ENCODE measurements at regions not wholly inside any gene's neighbourhood (a gene's known extent, or its start where the extent isn't known, plus 50 kb on each side); places are given as distances from the start of the nearest gene placed in this dataset.
"Not testable (repeated sequence)": the region's sequence is repeated elsewhere in the genome, so short reads cannot be mapped to it uniquely, and the experiment has no call there.

GRCh38 chr4:87716371-87717265, 66.5 kb downstream of the DMP1 start:
- DNase-seq (ENCODE audit: low spot score) = no peak
- intact Hi-C loops (cut with DNase I) = no loop called here

- intact Hi-C loops (cut with DNase I) = no loop called here
- no peak for DNase-seq (ENCODE audit: low spot score)
Measured at GRCh38 chr4:87717276-87718031, 67.4 kb downstream of the DMP1 start.

- no peak for DNase-seq (ENCODE audit: low spot score)
- intact Hi-C loops (cut with DNase I) = no loop called here
Measured at GRCh38 chr4:87718217-87718835, 68.2 kb downstream of the DMP1 start.

GRCh38 chr4:87720094-87720691, 70.1 kb downstream of the DMP1 start:
- intact Hi-C loops (cut with DNase I) = no loop called here
- DNase-seq (ENCODE audit: low spot score) = no peak

GRCh38 chr4:87725287-87725686, 74.1 kb upstream of the IBSP start:
- intact Hi-C loops (cut with DNase I); DNase-seq (ENCODE audit: low spot score): not testable (repeated sequence)

- intact Hi-C loops (cut with DNase I) = no loop called here
- no peak for DNase-seq (ENCODE audit: low spot score)
Measured at GRCh38 chr4:87732033-87732765, 67.2 kb upstream of the IBSP start.

- intact Hi-C loops (cut with DNase I) = no loop called here
- no peak for DNase-seq (ENCODE audit: low spot score)
Measured at GRCh38 chr4:87734084-87734483, 65.3 kb upstream of the IBSP start.

GRCh38 chr4:87734936-87735335, 64.4 kb upstream of the IBSP start:
- no peak for DNase-seq (ENCODE audit: low spot score)
- intact Hi-C loops (cut with DNase I) = no loop called here

GRCh38 chr4:87738483-87738882, 60.9 kb upstream of the IBSP start:
- intact Hi-C loops (cut with DNase I) = no loop called here
- DNase-seq (ENCODE audit: low spot score) = no peak

GRCh38 chr4:87739494-87739893, 59.9 kb upstream of the IBSP start:
- DNase-seq (ENCODE audit: low spot score) = no peak
- intact Hi-C loops (cut with DNase I) = no loop called here

GRCh38 chr4:87745064-87745807, 54.1 kb upstream of the IBSP start:
- intact Hi-C loops (cut with DNase I) = no loop called here
- DNase-seq (ENCODE audit: low spot score) = no peak

- DNase-seq (ENCODE audit: low spot score) = peak; percentile 78
- intact Hi-C loops (cut with DNase I) = no loop called here
Measured at GRCh38 chr4:87746001-87746400, 53.4 kb upstream of the IBSP start.

Measured in posterior vena cava (tissue), 2 donors.